Stimulated activated memory B cell treated with anti-CD40 and anti-IgM and Interleukin-4, amounts not matched to agents 10 μg/mL and 1 μg/mL and 100 μg/mL, for 72 hours (primary cell): ENCODE measurements at regions not wholly inside any gene's neighbourhood (a gene's known extent, or its start where the extent isn't known, plus 50 kb on each side); places are given as distances from the start of the nearest gene placed in this dataset.
"Not testable (repeated sequence)": the region's sequence is repeated elsewhere in the genome, so short reads cannot be mapped to it uniquely, and the experiment has no call there.

Source experiments
- ATAC-seq: fragments of 150-1000 bp; cut with Tn5 transposase; 2 replicates; pipeline ENCODE4 v1.10.0; 2021
- H3K27ac Mint-ChIP-seq: one replicate; pipeline ENCODE4 v1.8.0; 2022; ENCODE audit warnings: mild to moderate bottlenecking, mixed read lengths
- H3K27me3 Mint-ChIP-seq: one replicate; pipeline ENCODE4 v1.8.0; 2022; ENCODE audit warnings: mixed read lengths
- H3K36me3 Mint-ChIP-seq: one replicate; pipeline ENCODE4 v1.8.0; 2022; ENCODE audit warnings: mixed read lengths
- H3K4me1 Mint-ChIP-seq: one replicate; pipeline ENCODE4 v1.8.0; 2022; ENCODE audit warnings: mixed read lengths
- H3K4me3 Mint-ChIP-seq: one replicate; pipeline ENCODE4 v1.8.0; 2022; ENCODE audit warnings: mild to moderate bottlenecking, moderate library complexity, mixed read lengths
- H3K9me3 Mint-ChIP-seq: one replicate; pipeline ENCODE4 v1.8.0; 2022; ENCODE audit warnings: mixed read lengths

- ATAC-seq: no peak
- no peaks in the 10 kb centered on the region for H3K36me3 Mint-ChIP-seq
- no peaks in the 10 kb centered on the region for H3K4me1 Mint-ChIP-seq
- H3K27me3 Mint-ChIP-seq: no peaks in the 10 kb centered on the region
- H3K9me3 Mint-ChIP-seq: peaks cover 4% of the 10 kb centered on the region
- H3K27ac Mint-ChIP-seq: no peak overlapping the region
- H3K4me3 Mint-ChIP-seq: no peak overlapping the region
These were observed 241.4 kb upstream of the PCSK5 start for GRCh38 chr9:75649060-75649459.

- Mint-ChIP-seq H3K27ac (no peak overlapping the region), H3K9me3 (peaks cover 4% of the 10 kb centered on the region), H3K4me3 (no peak overlapping the region), H3K4me1 (no peaks in the 10 kb centered on the region), H3K27me3 (no peaks in the 10 kb centered on the region), H3K36me3 (no peaks in the 10 kb centered on the region)
- no peak for ATAC-seq
These were observed 238.8 kb upstream of the PCSK5 start for GRCh38 chr9:75651709-75652108.

GRCh38 chr9:75653335-75653734, 237.1 kb upstream of the PCSK5 start:
- no peak for ATAC-seq
- Mint-ChIP-seq H3K9me3 (peaks cover 4% of the 10 kb centered on the region), H3K27me3 (no peaks in the 10 kb centered on the region), H3K27ac (no peak overlapping the region), H3K4me3 (no peak overlapping the region), H3K36me3 (no peaks in the 10 kb centered on the region), H3K4me1 (no peaks in the 10 kb centered on the region)

GRCh38 chr9:75653750-75654149, 236.7 kb upstream of the PCSK5 start:
- Mint-ChIP-seq H3K36me3 (no peaks in the 10 kb centered on the region), H3K9me3 (peaks cover 4% of the 10 kb centered on the region), H3K27me3 (no peaks in the 10 kb centered on the region), H3K4me3 (no peak overlapping the region), H3K27ac (no peak overlapping the region), H3K4me1 (no peaks in the 10 kb centered on the region)
- no peak for ATAC-seq

- Mint-ChIP-seq H3K4me3 (no peak overlapping the region), H3K4me1 (no peaks in the 10 kb centered on the region), H3K9me3 (peaks cover 4% of the 10 kb centered on the region), H3K27me3 (no peaks in the 10 kb centered on the region), H3K27ac (no peak overlapping the region), H3K36me3 (no peaks in the 10 kb centered on the region)
- no peak for ATAC-seq
These were observed 233.5 kb upstream of the PCSK5 start for GRCh38 chr9:75657015-75657414.

DNA sequence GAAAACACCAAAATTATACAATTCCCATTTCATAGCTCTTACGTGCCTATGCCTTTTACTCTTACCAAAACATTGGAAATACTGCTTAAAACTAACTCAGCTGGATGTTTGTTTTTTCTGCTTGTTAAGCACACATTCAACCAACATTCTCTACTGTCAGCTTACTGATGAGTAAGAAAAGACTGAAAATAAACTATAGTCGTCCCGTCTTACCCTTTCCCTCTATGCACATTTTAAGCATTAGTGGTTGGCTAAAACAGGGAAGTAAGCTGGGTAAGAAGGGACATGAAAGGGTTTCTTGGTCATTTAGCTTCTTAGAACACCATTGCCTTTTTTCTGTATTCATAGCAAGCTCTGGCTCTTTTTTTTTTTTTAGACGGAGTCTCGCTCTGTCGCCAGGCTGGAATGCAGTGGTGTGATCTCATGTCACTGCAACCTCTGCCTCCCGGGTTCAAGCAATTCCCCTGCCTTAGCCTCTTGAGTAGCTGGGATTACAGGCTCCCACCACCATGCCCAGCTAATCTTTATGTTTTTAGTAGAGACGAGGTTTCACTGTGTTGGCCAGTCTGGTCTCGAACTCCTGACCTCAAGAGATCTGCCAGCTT, 232.1 kb upstream of the PCSK5 start:
- H3K9me3 Mint-ChIP-seq: no peaks in the 10 kb centered on the region
- no peaks in the 10 kb centered on the region for H3K27me3 Mint-ChIP-seq
- no peaks in the 10 kb centered on the region for H3K4me1 Mint-ChIP-seq
- H3K27ac Mint-ChIP-seq: no peak overlapping the region
- H3K36me3 Mint-ChIP-seq: no peaks in the 10 kb centered on the region
- no peak for ATAC-seq
- H3K4me3 Mint-ChIP-seq: no peak overlapping the region

DNA sequence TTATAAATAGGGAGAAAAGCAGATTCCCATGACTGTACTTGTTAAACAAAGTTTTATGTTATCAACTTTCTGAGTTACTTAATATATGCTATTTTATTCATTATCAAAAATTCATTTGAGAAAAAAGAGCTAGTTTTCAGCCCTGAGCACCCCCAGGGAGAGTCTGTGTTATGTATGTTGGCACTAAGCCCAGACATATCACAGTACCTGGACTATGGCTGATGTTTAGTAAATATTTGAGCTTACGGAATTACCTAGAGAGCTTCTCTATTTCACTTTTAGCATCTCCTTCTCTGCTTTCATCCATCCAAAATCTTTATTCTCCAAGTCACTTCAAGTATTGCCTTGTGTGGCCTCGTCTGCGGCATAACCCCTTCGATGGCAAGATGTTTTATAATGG, 225.9 kb upstream of the PCSK5 start:
- Mint-ChIP-seq H3K4me1 (no peaks in the 10 kb centered on the region), H3K27me3 (no peaks in the 10 kb centered on the region), H3K9me3 (peaks cover 3% of the 10 kb centered on the region), H3K4me3 (no peak overlapping the region), H3K36me3 (no peaks in the 10 kb centered on the region), H3K27ac (no peak overlapping the region)
- ATAC-seq: no peak

DNA sequence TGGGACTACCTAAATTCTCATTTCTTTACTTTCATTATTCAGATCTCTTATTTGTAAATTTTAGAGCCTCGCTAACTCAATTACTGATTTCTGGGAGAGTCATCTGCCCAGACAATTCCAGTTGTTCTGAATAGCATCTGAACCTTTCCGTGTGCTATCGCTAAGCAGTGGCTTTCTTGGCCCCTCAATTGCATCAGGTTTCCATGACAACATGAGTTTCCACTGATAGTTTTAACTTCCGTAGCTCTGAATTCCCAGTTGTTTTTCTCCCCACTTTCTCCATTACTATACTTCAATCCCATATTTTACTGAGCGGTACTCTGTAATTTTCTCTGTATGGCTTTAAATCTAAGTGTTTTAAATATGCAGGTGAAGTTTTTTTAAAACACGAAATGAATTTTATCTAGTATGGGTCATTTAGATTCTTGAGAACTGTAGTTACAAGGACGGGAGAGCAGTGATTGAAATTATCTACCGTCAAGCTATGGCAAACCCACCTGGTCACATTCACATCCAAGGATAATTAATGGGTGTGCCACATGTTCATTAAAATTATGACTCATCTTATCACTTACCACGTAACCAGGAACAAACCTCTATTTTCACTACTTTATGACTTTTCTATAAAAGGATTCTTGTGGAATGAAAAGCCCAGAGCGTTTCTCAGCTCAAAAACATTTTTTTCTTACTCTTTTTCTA, 223.5 kb upstream of the PCSK5 start:
- no peak overlapping the region for H3K4me3 Mint-ChIP-seq
- no peaks in the 10 kb centered on the region for H3K27me3 Mint-ChIP-seq
- H3K27ac Mint-ChIP-seq: no peak overlapping the region
- peaks cover 3% of the 10 kb centered on the region for H3K9me3 Mint-ChIP-seq
- no peaks in the 10 kb centered on the region for H3K4me1 Mint-ChIP-seq
- ATAC-seq: no peak
- H3K36me3 Mint-ChIP-seq: no peaks in the 10 kb centered on the region

GRCh38 chr9:75669721-75670120, 220.8 kb upstream of the PCSK5 start:
- Mint-ChIP-seq H3K27ac (no peak overlapping the region), H3K27me3 (no peaks in the 10 kb centered on the region)

GRCh38 chr9:75671354-75671753, 219.1 kb upstream of the PCSK5 start:
- no peaks in the 10 kb centered on the region for H3K27me3 Mint-ChIP-seq
- H3K36me3 Mint-ChIP-seq: no peaks in the 10 kb centered on the region
- peaks cover 9% of the 10 kb centered on the region for H3K9me3 Mint-ChIP-seq
- H3K4me1 Mint-ChIP-seq: no peaks in the 10 kb centered on the region
- no peak for ATAC-seq
- H3K27ac Mint-ChIP-seq: no peak overlapping the region
- no peak overlapping the region for H3K4me3 Mint-ChIP-seq

More at GRCh38 chr9:75669721-75670120, 220.8 kb upstream of the PCSK5 start:
- no peak overlapping the region for H3K4me3 Mint-ChIP-seq
- no peak for ATAC-seq
- H3K9me3 Mint-ChIP-seq: peaks cover 9% of the 10 kb centered on the region
- no peaks in the 10 kb centered on the region for H3K36me3 Mint-ChIP-seq
- no peaks in the 10 kb centered on the region for H3K4me1 Mint-ChIP-seq

- no peaks in the 10 kb centered on the region for H3K36me3 Mint-ChIP-seq
- no peak for ATAC-seq
- no peaks in the 10 kb centered on the region for H3K4me1 Mint-ChIP-seq
- no peak overlapping the region for H3K4me3 Mint-ChIP-seq
- peaks cover 9% of the 10 kb centered on the region for H3K9me3 Mint-ChIP-seq
- no peak overlapping the region for H3K27ac Mint-ChIP-seq
- no peaks in the 10 kb centered on the region for H3K27me3 Mint-ChIP-seq
These were observed 218.0 kb upstream of the PCSK5 start for GRCh38 chr9:75672478-75672877.

DNA sequence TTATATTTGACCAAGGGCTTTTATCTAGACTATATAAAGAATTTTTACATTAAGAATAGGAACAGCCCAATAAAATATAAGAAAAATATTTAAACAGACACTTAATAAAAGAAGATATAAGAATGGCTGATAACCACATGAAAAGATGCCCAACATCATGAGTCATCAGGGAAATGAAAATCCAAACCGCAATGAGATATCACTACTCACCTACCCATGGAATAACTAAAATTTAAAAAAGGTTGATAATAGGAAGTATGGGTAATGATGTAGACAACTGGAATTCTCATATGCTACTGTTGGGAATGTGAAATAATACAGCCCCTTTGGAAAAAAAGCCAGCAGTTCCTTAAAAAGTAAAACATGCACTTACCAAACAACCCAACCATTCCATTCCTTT, 206.9 kb upstream of the PCSK5 start:
- H3K27ac Mint-ChIP-seq: no peak overlapping the region
- peaks cover 3% of the 10 kb centered on the region for H3K9me3 Mint-ChIP-seq
- H3K27me3 Mint-ChIP-seq: no peaks in the 10 kb centered on the region
- ATAC-seq: no peak
- no peaks in the 10 kb centered on the region for H3K4me1 Mint-ChIP-seq
- H3K36me3 Mint-ChIP-seq: no peaks in the 10 kb centered on the region
- no peak overlapping the region for H3K4me3 Mint-ChIP-seq

DNA sequence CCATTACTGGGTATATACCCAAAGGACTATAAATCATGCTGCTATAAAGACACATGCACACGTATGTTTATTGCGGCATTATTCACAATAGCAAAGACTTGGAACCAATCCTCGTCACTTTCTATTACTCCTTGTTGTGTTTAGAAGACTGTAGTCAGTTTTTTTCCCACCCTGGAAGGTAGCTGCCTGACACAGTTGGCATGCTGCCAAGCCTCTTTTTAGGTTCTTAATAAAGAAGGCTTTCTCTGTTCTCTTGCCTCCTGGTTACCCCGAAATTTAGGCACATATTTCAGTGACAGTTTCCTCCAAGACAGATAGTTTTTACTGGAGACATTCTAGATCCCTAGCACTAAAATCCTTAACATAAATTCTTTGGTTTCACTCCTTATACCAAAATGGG, 205.4 kb upstream of the PCSK5 start:
- H3K4me1 Mint-ChIP-seq: no peaks in the 10 kb centered on the region
- H3K36me3 Mint-ChIP-seq: no peaks in the 10 kb centered on the region

DNA sequence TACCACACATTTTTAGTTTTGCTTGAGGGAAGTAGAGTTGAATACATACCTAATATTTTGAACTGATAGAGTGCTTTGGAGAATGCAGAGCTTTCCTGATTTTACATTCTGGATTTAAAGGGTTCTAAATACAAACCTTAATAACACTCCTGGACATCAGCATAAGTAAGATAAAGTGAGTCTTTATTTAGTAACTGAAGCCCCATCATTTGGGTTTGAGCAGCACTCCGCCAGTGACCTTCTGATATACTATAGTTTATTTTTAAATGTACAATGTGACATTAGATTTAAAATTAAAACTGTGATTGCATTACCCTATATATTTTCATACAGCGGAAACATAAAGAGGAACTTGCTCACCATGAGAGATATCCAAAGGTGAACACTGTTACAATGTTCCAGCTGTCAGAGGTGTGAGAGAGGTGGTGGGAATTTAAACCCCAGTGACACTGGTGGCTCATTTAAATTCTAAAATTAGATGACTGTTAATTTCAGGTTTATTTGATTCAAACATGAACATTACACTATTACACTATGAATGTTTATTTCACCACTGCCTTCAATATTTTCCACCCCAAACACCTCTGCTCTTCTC, 203.0 kb upstream of the PCSK5 start:
- no peaks in the 10 kb centered on the region for H3K4me1 Mint-ChIP-seq
- H3K9me3 Mint-ChIP-seq: peaks cover 3% of the 10 kb centered on the region

More for the DNA sequence above, 205.4 kb upstream of the PCSK5 start:
- ATAC-seq: no peak
- Mint-ChIP-seq H3K27ac (no peak overlapping the region), H3K9me3 (peaks cover 3% of the 10 kb centered on the region), H3K4me3 (no peak overlapping the region), H3K27me3 (no peaks in the 10 kb centered on the region)

DNA sequence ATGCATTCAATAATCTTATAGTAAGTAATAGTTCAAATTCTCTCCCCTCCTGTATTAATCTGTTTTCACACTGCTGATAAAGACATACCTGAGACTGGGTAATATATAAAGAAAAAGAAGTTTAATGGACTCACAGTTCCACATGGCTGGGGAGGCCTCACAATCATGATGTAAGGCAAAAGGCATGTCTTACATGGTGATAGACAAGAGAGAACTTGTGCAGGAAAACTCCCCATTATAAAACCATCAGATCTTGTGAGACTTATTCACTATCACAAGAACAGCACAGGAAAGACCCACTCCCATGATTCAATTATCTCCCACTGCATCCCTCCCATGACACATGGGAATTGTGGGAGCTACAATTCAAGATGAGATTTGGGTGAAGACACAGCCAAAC, 199.9 kb upstream of the PCSK5 start:
- not testable (repeated sequence) for H3K4me3 Mint-ChIP-seq, H3K4me1 Mint-ChIP-seq, H3K36me3 Mint-ChIP-seq, ATAC-seq, H3K27me3 Mint-ChIP-seq, H3K9me3 Mint-ChIP-seq, H3K27ac Mint-ChIP-seq

More for the DNA sequence above, 203.0 kb upstream of the PCSK5 start:
- H3K36me3 Mint-ChIP-seq: no peaks in the 10 kb centered on the region
- H3K27me3 Mint-ChIP-seq: no peaks in the 10 kb centered on the region
- no peak overlapping the region for H3K4me3 Mint-ChIP-seq
- no peak overlapping the region for H3K27ac Mint-ChIP-seq
- ATAC-seq: no peak

DNA sequence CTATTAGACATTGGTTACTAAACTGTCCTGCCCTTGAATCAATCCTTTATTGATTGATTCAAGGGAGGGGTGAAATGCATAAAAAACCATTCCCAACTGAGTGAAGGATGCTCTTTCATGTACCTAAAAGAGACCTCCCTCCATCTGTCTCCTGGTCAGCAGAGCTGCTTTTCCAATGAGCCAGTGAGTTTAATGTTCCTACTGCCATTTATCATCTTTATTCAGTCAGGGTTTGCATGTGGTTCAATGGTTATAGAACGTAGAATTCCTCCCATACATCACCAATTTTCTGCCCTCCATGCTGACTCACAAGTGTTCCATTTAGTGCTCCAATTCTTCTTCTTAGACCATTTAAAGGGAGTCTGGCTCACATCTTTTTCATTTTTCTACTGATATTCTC, 199.1 kb upstream of the PCSK5 start:
- no peaks in the 10 kb centered on the region for H3K9me3 Mint-ChIP-seq
- H3K36me3 Mint-ChIP-seq: no peaks in the 10 kb centered on the region
- no peaks in the 10 kb centered on the region for H3K4me1 Mint-ChIP-seq
- H3K27ac Mint-ChIP-seq: no peak overlapping the region
- H3K27me3 Mint-ChIP-seq: no peaks in the 10 kb centered on the region
- no peak overlapping the region for H3K4me3 Mint-ChIP-seq
- no peak for ATAC-seq
